ENCODE measurements at regions not wholly inside any gene's neighbourhood (a gene's known extent, or its start where the extent isn't known, plus 50 kb on each side); places are given as distances from the start of the nearest gene placed in this dataset.
A peak's percentile ranks its signal among the peaks of the same experiment; 100 is the strongest.
"Not testable (repeated sequence)": the region's sequence is repeated elsewhere in the genome, so short reads cannot be mapped to it uniquely, and the experiment has no call there.

- no peak for DNase-seq (ENCODE audit: low read depth in 4 of 4, low spot score in 1 of 4)
Measured at GRCh38 chr5:136484808-136485325, 119.5 kb upstream of the TRPC7 start.

GRCh38 chr5:136482206-136482605 is 116.9 kb upstream of the TRPC7 start:
- no peak for DNase-seq (ENCODE audit: low read depth in 4 of 4, low spot score in 1 of 4)

- no peak for DNase-seq (ENCODE audit: low read depth in 4 of 4, low spot score in 1 of 4)
Measured at GRCh38 chr5:136474466-136474865, 109.1 kb upstream of the TRPC7 start.

GRCh38 chr5:136467632-136468031 is 102.3 kb upstream of the TRPC7 start:
- DNase-seq (ENCODE audit: low read depth in 4 of 4, low spot score in 1 of 4): no peak

- no peak for DNase-seq (ENCODE audit: low read depth in 4 of 4, low spot score in 1 of 4)
Measured at GRCh38 chr5:136466041-136466415, 100.7 kb upstream of the TRPC7 start.

- DNase-seq (ENCODE audit: low read depth in 4 of 4, low spot score in 1 of 4): no peak
Measured at GRCh38 chr5:136458481-136458880, 93.1 kb upstream of the TRPC7 start.

GRCh38 chr5:136457390-136458013 is 92.2 kb upstream of the TRPC7 start:
- no peak for DNase-seq (ENCODE audit: low read depth in 4 of 4, low spot score in 1 of 4)

- DNase-seq (ENCODE audit: low read depth in 4 of 4, low spot score in 1 of 4): no peak
Measured at GRCh38 chr5:136455409-136455808, 90.1 kb upstream of the TRPC7 start.

GRCh38 chr5:136453986-136454758 is 88.8 kb upstream of the TRPC7 start:
- DNase-seq (ENCODE audit: low read depth in 4 of 4, low spot score in 1 of 4): no peak

- DNase-seq (ENCODE audit: low read depth in 4 of 4, low spot score in 1 of 4): no peak
Measured at GRCh38 chr5:136453199-136453598, 87.9 kb upstream of the TRPC7 start.

- not testable (repeated sequence) for DNase-seq (ENCODE audit: low read depth in 4 of 4, low spot score in 1 of 4)
Measured at GRCh38 chr5:136447576-136447975, 82.2 kb upstream of the TRPC7 start.

- no peak for DNase-seq (ENCODE audit: low read depth in 4 of 4, low spot score in 1 of 4)
Measured at GRCh38 chr5:136446565-136446964, 81.2 kb upstream of the TRPC7 start.

GRCh38 chr5:136444099-136444498 is 78.8 kb upstream of the TRPC7 start:
- DNase-seq (ENCODE audit: low read depth in 4 of 4, low spot score in 1 of 4): not testable (repeated sequence)

- DNase-seq (ENCODE audit: low read depth in 4 of 4, low spot score in 1 of 4): no peak
Measured at GRCh38 chr5:136439367-136439766, 74.0 kb upstream of the TRPC7 start.

- DNase-seq (ENCODE audit: low read depth in 4 of 4, low spot score in 1 of 4): no peak
Measured at GRCh38 chr5:136435946-136436543, 70.7 kb upstream of the TRPC7 start.

GRCh38 chr5:136434795-136435194 is 69.5 kb upstream of the TRPC7 start:
- DNase-seq (ENCODE audit: low read depth in 4 of 4, low spot score in 1 of 4): no peak

GRCh38 chr5:136432705-136433104 is 67.4 kb upstream of the TRPC7 start:
- no peak for DNase-seq (ENCODE audit: low read depth in 4 of 4, low spot score in 1 of 4)

- no peak for DNase-seq (ENCODE audit: low read depth in 4 of 4, low spot score in 1 of 4)
Measured at GRCh38 chr5:136430081-136430480, 64.7 kb upstream of the TRPC7 start.

- DNase-seq (ENCODE audit: low read depth in 4 of 4, low spot score in 1 of 4): no peak
Measured at GRCh38 chr5:136427426-136427825, 62.1 kb upstream of the TRPC7 start.

GRCh38 chr5:136425921-136426320 is 60.6 kb upstream of the TRPC7 start:
- no peak for DNase-seq (ENCODE audit: low read depth in 4 of 4, low spot score in 1 of 4)

GRCh38 chr5:136424835-136425584 is 59.7 kb upstream of the TRPC7 start:
- peak in 1 of 4 experiments; percentile 21 for DNase-seq (ENCODE audit: low read depth in 4 of 4, low spot score in 1 of 4)

All from stimulated activated CD4-positive, alpha-beta T cell treated with anti-CD3 and anti-CD28 coated beads, Interleukin-1b, Interleukin-23, amount 100 ng/mL, for 24 hours (primary cell).